ENCODE measurements at regions not wholly inside any gene's neighbourhood (a gene's known extent, or its start where the extent isn't known, plus 50 kb on each side); places are given as distances from the start of the nearest gene placed in this dataset.

DNA sequence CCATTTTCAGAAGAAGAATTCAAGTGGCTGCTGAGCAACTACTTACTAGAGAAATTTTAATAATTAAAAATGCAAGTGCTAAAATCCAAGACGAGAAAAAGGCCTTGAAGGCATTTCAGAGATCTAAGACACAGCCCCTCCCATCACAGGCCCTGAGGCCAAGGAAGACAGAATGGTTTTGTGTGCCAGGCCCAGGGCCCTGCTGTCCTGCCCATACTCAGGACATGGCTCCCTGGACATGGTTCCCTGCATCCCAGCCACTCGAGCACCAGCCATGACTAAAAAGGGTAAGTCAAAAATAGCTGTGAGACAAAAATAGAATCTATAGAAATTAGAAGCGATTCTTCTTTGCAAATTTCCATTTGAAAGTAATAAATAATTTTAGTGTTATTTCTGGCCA is 364.9 kb downstream of the COL12A1 start:
- TF ChIP-seq CTCF (IDR thresholded peaks at IDR 0.05; ENCODE audit: low read length): no peak
- no peak for TF ChIP-seq EZH2 (IDR thresholded peaks at IDR 0.05; ENCODE audit: borderline replicate concordance, low read length)
